Ovary (tissue), 3 donors: ENCODE measurements at regions not wholly inside any gene's neighbourhood (a gene's known extent, or its start where the extent isn't known, plus 50 kb on each side); places are given as distances from the start of the nearest gene placed in this dataset.

Source experiments
- EP300 ChIP-seq: sonication (generic); formaldehyde crosslinking; IDR thresholded peaks from one replicate; pipeline ENCODE4 v1.6.1; 2017; ENCODE audit warnings: antibody characterized with exemption
- POLR2A ChIP-seq: fragments of 450-650 bp; IDR thresholded peaks from one replicate; pipeline ENCODE4 v1.6.1; 2017; ENCODE audit warnings: antibody characterized with exemption, mild to moderate bottlenecking, moderate library complexity
- TF ChIP-seq, protein P1 (sequence below), 3 donors: fragments of 450-650 bp in 2 of 3; fragments of 200-600 bp in 1 of 3; IDR thresholded peaks; one replicate each; pipeline versions ENCODE4 v1.5.1 to v1.8.0; 2016 to 2022; ENCODE audit warnings: antibody characterized with exemption in 3 of 3, mild to moderate bottlenecking in 1 of 3
- donor health status: DM: no; HTN: no; CAD: no.

DNA sequence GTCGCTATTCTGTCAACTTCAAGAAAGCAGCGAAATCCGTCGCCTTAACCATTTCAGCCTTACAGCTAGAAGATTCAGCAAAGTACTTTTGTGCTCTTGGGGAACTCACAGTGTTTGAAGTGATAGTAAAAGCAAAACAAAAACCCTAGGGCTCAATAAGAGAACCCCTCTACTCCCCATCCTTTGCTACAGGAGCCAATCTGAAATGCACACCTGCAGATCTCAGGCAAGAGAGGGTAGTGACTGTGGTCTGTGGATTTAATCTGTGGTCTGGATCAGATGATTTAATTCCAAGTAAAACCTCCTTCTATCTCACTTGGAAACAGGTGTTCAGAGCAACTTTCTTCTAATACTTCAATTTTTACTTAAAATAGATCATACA, 422.9 kb upstream of the OR4E1 start:
- TF ChIP-seq, protein P1, sequence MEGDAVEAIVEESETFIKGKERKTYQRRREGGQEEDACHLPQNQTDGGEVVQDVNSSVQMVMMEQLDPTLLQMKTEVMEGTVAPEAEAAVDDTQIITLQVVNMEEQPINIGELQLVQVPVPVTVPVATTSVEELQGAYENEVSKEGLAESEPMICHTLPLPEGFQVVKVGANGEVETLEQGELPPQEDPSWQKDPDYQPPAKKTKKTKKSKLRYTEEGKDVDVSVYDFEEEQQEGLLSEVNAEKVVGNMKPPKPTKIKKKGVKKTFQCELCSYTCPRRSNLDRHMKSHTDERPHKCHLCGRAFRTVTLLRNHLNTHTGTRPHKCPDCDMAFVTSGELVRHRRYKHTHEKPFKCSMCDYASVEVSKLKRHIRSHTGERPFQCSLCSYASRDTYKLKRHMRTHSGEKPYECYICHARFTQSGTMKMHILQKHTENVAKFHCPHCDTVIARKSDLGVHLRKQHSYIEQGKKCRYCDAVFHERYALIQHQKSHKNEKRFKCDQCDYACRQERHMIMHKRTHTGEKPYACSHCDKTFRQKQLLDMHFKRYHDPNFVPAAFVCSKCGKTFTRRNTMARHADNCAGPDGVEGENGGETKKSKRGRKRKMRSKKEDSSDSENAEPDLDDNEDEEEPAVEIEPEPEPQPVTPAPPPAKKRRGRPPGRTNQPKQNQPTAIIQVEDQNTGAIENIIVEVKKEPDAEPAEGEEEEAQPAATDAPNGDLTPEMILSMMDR (IDR thresholded peaks at IDR 0.05), result no peak
- TF ChIP-seq POLR2A (no peak), EP300 (no peak)
